GM21619 (cell line): ENCODE measurements at regions not wholly inside any gene's neighbourhood (a gene's known extent, or its start where the extent isn't known, plus 50 kb on each side); places are given as distances from the start of the nearest gene placed in this dataset.
"Not testable (repeated sequence)": the region's sequence is repeated elsewhere in the genome, so short reads cannot be mapped to it uniquely, and the experiment has no call there.

Source experiments
- ATAC-seq: cut with Tn5 transposase; IDR thresholded peaks from one replicate; pipeline ENCODE4 v1.9.1; 2021; ENCODE audit not compliant: unreplicated experiment

- ATAC-seq = not testable (repeated sequence)
Measured at GRCh38 chr1:220475608-220476007, 52.3 kb upstream of the MARK1 start.

GRCh38 chr1:220475141-220475540 is 52.8 kb upstream of the MARK1 start:
- ATAC-seq = not testable (repeated sequence)

GRCh38 chr1:220473440-220473839 is 54.5 kb upstream of the MARK1 start:
- ATAC-seq = no peak

- ATAC-seq = no peak
Measured at GRCh38 chr1:220462752-220463151, 65.2 kb upstream of the MARK1 start.

GRCh38 chr1:220458936-220459335 is 69.0 kb upstream of the MARK1 start:
- ATAC-seq = no peak

GRCh38 chr1:220457957-220458609 is 69.9 kb upstream of the MARK1 start:
- ATAC-seq = no peak

GRCh38 chr1:220455559-220455958 is 72.4 kb upstream of the MARK1 start:
- no peak for ATAC-seq

GRCh38 chr1:220454155-220454777 is 73.7 kb upstream of the MARK1 start:
- ATAC-seq = no peak

GRCh38 chr1:220453371-220453770 is 74.6 kb upstream of the MARK1 start:
- no peak for ATAC-seq

- ATAC-seq = no peak
Measured at GRCh38 chr1:220451532-220451931, 76.4 kb upstream of the MARK1 start.

- ATAC-seq = no peak
Measured at GRCh38 chr1:220450927-220451326, 77.0 kb upstream of the MARK1 start.

- ATAC-seq = no peak
Measured at GRCh38 chr1:220448217-220448616, 79.7 kb upstream of the MARK1 start.

GRCh38 chr1:220444586-220444985 is 83.3 kb upstream of the MARK1 start:
- ATAC-seq = not testable (repeated sequence)

GRCh38 chr1:220441211-220441610 is 86.7 kb upstream of the MARK1 start:
- ATAC-seq = no peak

- ATAC-seq = no peak
Measured at GRCh38 chr1:220438741-220439140, 89.2 kb upstream of the MARK1 start.

- no peak for ATAC-seq
Measured at GRCh38 chr1:220432408-220432807, 95.5 kb upstream of the MARK1 start.

GRCh38 chr1:220431554-220432239 is 96.2 kb upstream of the MARK1 start:
- no peak for ATAC-seq

GRCh38 chr1:220430586-220430985 is 97.3 kb upstream of the MARK1 start:
- ATAC-seq = no peak

- ATAC-seq = no peak
Measured at GRCh38 chr1:220430059-220430458, 97.9 kb upstream of the MARK1 start.

GRCh38 chr1:220426989-220427388 is 100.9 kb upstream of the MARK1 start:
- ATAC-seq = no peak

GRCh38 chr1:220425852-220426251 is 102.1 kb upstream of the MARK1 start:
- no peak for ATAC-seq

GRCh38 chr1:220421508-220421907 is 106.4 kb upstream of the MARK1 start:
- no peak for ATAC-seq
